A549 (cell line): ENCODE measurements at regions not wholly inside any gene's neighbourhood (a gene's known extent, or its start where the extent isn't known, plus 50 kb on each side); places are given as distances from the start of the nearest gene placed in this dataset.

Experiments used
- ATAC-seq, 2 experiments: fragments of 200-7000 bp in 1 of 2; fragments of >200 bp in 1 of 2; cut with Nextera tagmentation in 1 of 2; cut with Tn5 transposase in 1 of 2; 3 replicates each; pipeline versions ENCODE4 v1.8.0 to v1.9.1; 2018 to 2020; ENCODE audit warnings: mild to moderate bottlenecking in 1 of 2, moderate library complexity in 1 of 2
- CTCF ChIA-PET: fragments of 300-600 bp; sonication (Branson Sonifier 250); formaldehyde crosslinking; extraction: SDS; loops from one replicate; lab custom pipeline; 2021; ENCODE audit warnings: antibody characterized with exemption, inconsistent platforms; lab: Yijun Ruan, JAX
- POLR2A ChIA-PET: fragments of 350-600 bp; formaldehyde crosslinking; extraction: SDS; loops from one replicate; lab custom pipeline; 2021; ENCODE audit warnings: antibody characterized with exemption, inconsistent platforms; lab: Yijun Ruan, JAX
- DNase-seq, 2 experiments: peaks; one replicate each; pipeline versions ENCODE4 v3.0.0 to v3.0.0-alpha.2; 2011 to 2016; ENCODE audit warnings: low read depth in 1 of 2, low spot score in 1 of 2
- FAIRE-seq: peaks from 2 replicates; lab custom pipeline; 2011; peaks lifted over from hg19 to GRCh38; lab: Jason Lieb, UNC
- H3K27ac ChIP-seq, 2 experiments: fragments of >200 bp; sonication (Bioruptor Twin); formaldehyde crosslinking; 3 replicates each; pipeline ENCODE4 v1.5.1; 2016 to 2017
- H3K4me1 ChIP-seq: fragments of >200 bp; sonication (Bioruptor Twin); formaldehyde crosslinking; 3 replicates; pipeline ENCODE4 v1.6.1; 2016
- H3K4me2 ChIP-seq: fragments of >200 bp; sonication (Bioruptor Twin); formaldehyde crosslinking; 3 replicates; pipeline ENCODE4 v1.6.1; 2016
- H3K4me3 ChIP-seq: fragments of >200 bp; sonication (Bioruptor Twin); formaldehyde crosslinking; 3 replicates; pipeline ENCODE4 v1.5.1; 2016
- H3K9me3 ChIP-seq: fragments of >200 bp; sonication (Bioruptor Twin); formaldehyde crosslinking; 3 replicates; pipeline ENCODE4 v1.6.1; 2016
- BHLHE40 ChIP-seq: IDR thresholded peaks from 2 replicates; pipeline ENCODE4 v1.6.1; 2012; ENCODE audit warnings: low read depth, low read length, inconsistent platforms
- CBX2 ChIP-seq: fragments of 200-600 bp; sonication (generic); IDR thresholded peaks from 2 replicates; pipeline ENCODE4 v1.6.1; 2016; ENCODE audit warnings: low read depth, mild to moderate bottlenecking, borderline replicate concordance
- EHMT2 ChIP-seq: fragments of 200-600 bp; sonication (generic); IDR thresholded peaks from 2 replicates; pipeline ENCODE4 v1.6.1; 2016; ENCODE audit warnings: antibody characterized with exemption, low read depth, mild to moderate bottlenecking, moderate library complexity
- ESRRA ChIP-seq: fragments of 150-350 bp; IDR thresholded peaks from 2 replicates; pipeline ENCODE4 v1.6.1; 2014; ENCODE audit warnings: mild to moderate bottlenecking, low read length, borderline replicate concordance
- FOXS1 ChIP-seq: fragments of 250-450 bp; sonication (Bioruptor Pico); IDR thresholded peaks from 2 replicates; pipeline ENCODE4 v1.5.0; 2020; ENCODE audit warnings: mild to moderate bottlenecking, moderate library complexity
- HDAC2 ChIP-seq: fragments of 200-600 bp; sonication (generic); IDR thresholded peaks from 2 replicates; pipeline ENCODE4 v1.6.1; 2016
- HEYL ChIP-seq: fragments of 250-450 bp; sonication (Bioruptor Pico); IDR thresholded peaks from 2 replicates; pipeline ENCODE4 v1.8.0; 2021; ENCODE audit warnings: mild to moderate bottlenecking, moderate library complexity
- HOXB5 ChIP-seq: fragments of 250-450 bp; sonication (Bioruptor Pico); IDR thresholded peaks from 2 replicates; pipeline ENCODE4 v1.5.0; 2020; ENCODE audit warnings: mild to moderate bottlenecking, moderate library complexity
- JUN ChIP-seq, 2 experiments: fragments of >200 bp; sonication (Bioruptor Twin); formaldehyde crosslinking; IDR thresholded peaks; 2 replicates in 1 of 2; 3 replicates in 1 of 2; pipeline ENCODE4 v1.6.1; 2016 to 2017
- MAZ ChIP-seq: fragments of 150-350 bp; IDR thresholded peaks from 2 replicates; pipeline ENCODE4 v1.6.1; 2014; ENCODE audit warnings: antibody characterized with exemption, low read depth, low read length, borderline replicate concordance
- NFE2L2 ChIP-seq: fragments of 150-350 bp; conservative IDR thresholded peaks from 2 replicates; pipeline ENCODE4 v1.6.1; 2014; ENCODE audit warnings: low read length
- NR3C1 ChIP-seq: fragments of >200 bp; sonication (Bioruptor Twin); formaldehyde crosslinking; IDR thresholded peaks from 3 replicates; pipeline ENCODE4 v1.6.1; 2017
- RNF2 ChIP-seq: fragments of 200-600 bp; sonication (generic); IDR thresholded peaks from 2 replicates; pipeline ENCODE4 v1.6.1; 2016; ENCODE audit warnings: low read depth, mild to moderate bottlenecking, antibody characterized with exemption, moderate library complexity, borderline replicate concordance
- SREBF2 ChIP-seq: fragments of 450-650 bp; IDR thresholded peaks from 2 replicates; pipeline ENCODE4 v1.6.1; 2014; ENCODE audit warnings: mild to moderate bottlenecking, moderate library complexity
- TFCP2L1 ChIP-seq: fragments of 250-450 bp; sonication (Bioruptor Pico); IDR thresholded peaks from 2 replicates; pipeline ENCODE4 v1.5.0; 2021; ENCODE audit warnings: mild to moderate bottlenecking
- TP53 ChIP-seq: fragments of 250-450 bp; sonication (Bioruptor Pico); IDR thresholded peaks from 2 replicates; pipeline ENCODE4 v1.5.0; 2021; ENCODE audit warnings: mild to moderate bottlenecking, moderate library complexity
- ZFP36 ChIP-seq: fragments of 450-650 bp; IDR thresholded peaks from 2 replicates; pipeline ENCODE4 v1.6.1; 2014; ENCODE audit warnings: borderline replicate concordance; ENCODE audit not compliant: partially characterized antibody
- WGBS: methylation state at CpG from one replicate; pipeline ENCODE4 v1.1.6; 2017; ENCODE audit errors: missing lambda C conversion rate; 5-methylcytosine and 5-hydroxymethylcytosine counted together
- TF ChIP-seq, protein P1 (sequence below): fragments of >200 bp; sonication (Bioruptor Twin); formaldehyde crosslinking; IDR thresholded peaks from 3 replicates; pipeline ENCODE4 v1.5.1; 2016
- TF ChIP-seq, protein P2 (sequence below): IDR thresholded peaks from 2 replicates; pipeline ENCODE4 v1.6.1; 2012; ENCODE audit warnings: low read depth, borderline replicate concordance
- TF ChIP-seq, protein P3 (sequence below): fragments of 250-450 bp; sonication (Bioruptor Pico); IDR thresholded peaks from 2 replicates; pipeline ENCODE4 v1.5.0; 2021; ENCODE audit warnings: mild to moderate bottlenecking, moderate library complexity, borderline replicate concordance
- TF ChIP-seq, protein P4 (sequence below): IDR thresholded peaks from 2 replicates; pipeline ENCODE4 v1.6.1; 2012
- TF ChIP-seq, protein P5 (sequence below): fragments of >200 bp; sonication (Bioruptor Twin); formaldehyde crosslinking; IDR thresholded peaks from 2 replicates; pipeline ENCODE4 v1.6.1; 2016

DNA sequence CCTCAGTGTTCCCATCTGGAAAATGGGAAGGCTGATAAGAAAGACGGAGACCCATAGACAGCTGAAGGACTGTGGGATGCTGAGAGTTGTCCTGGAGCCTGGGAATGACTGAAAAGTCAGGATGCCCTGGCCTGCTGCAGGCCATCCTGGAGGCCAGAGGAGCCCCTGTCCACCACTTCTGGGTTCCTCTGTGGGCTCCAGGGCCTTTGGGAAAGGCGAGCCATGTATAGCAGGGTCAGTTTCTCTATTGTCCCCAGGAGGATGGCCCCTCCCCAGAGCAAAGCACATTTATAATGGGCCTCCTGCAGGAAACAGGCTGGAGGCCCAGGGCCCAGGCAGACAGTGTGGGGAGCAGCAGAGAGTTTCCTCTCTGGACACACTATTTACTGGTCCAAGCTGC, 471.4 kb upstream of the MGMT start:
- H3K4me2 ChIP-seq: no peak overlapping the region
- 0% methylated on average over 2 of the region's 2 CpGs for WGBS
- H3K4me3 ChIP-seq: no peak overlapping the region
- TF ChIP-seq ESRRA (no peak), HOXB5 (CRISPR knock-in tag) (no peak), RNF2 (no peak), HDAC2 (no peak), HEYL (no peak), MAZ (no peak), TFCP2L1 (no peak), FOXS1 (CRISPR knock-in tag) (no peak), NR3C1 (no peak), EHMT2 (no peak), BHLHE40 (no peak), NFE2L2 (no peak), ZFP36 (no peak)
- TF ChIP-seq, protein P1, sequence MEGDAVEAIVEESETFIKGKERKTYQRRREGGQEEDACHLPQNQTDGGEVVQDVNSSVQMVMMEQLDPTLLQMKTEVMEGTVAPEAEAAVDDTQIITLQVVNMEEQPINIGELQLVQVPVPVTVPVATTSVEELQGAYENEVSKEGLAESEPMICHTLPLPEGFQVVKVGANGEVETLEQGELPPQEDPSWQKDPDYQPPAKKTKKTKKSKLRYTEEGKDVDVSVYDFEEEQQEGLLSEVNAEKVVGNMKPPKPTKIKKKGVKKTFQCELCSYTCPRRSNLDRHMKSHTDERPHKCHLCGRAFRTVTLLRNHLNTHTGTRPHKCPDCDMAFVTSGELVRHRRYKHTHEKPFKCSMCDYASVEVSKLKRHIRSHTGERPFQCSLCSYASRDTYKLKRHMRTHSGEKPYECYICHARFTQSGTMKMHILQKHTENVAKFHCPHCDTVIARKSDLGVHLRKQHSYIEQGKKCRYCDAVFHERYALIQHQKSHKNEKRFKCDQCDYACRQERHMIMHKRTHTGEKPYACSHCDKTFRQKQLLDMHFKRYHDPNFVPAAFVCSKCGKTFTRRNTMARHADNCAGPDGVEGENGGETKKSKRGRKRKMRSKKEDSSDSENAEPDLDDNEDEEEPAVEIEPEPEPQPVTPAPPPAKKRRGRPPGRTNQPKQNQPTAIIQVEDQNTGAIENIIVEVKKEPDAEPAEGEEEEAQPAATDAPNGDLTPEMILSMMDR: no peak
- TF ChIP-seq, protein P2, sequence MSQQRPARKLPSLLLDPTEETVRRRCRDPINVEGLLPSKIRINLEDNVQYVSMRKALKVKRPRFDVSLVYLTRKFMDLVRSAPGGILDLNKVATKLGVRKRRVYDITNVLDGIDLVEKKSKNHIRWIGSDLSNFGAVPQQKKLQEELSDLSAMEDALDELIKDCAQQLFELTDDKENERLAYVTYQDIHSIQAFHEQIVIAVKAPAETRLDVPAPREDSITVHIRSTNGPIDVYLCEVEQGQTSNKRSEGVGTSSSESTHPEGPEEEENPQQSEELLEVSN: no peak
- TF ChIP-seq, protein P3, sequence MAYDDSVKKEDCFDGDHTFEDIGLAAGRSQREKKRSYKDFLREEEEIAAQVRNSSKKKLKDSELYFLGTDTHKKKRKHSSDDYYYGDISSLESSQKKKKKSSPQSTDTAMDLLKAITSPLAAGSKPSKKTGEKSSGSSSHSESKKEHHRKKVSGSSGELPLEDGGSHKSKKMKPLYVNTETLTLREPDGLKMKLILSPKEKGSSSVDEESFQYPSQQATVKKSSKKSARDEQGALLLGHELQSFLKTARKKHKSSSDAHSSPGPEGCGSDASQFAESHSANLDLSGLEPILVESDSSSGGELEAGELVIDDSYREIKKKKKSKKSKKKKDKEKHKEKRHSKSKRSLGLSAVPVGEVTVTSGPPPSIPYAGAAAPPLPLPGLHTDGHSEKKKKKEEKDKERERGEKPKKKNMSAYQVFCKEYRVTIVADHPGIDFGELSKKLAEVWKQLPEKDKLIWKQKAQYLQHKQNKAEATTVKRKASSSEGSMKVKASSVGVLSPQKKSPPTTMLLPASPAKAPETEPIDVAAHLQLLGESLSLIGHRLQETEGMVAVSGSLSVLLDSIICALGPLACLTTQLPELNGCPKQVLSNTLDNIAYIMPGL: no peak
- TF ChIP-seq, protein P4, sequence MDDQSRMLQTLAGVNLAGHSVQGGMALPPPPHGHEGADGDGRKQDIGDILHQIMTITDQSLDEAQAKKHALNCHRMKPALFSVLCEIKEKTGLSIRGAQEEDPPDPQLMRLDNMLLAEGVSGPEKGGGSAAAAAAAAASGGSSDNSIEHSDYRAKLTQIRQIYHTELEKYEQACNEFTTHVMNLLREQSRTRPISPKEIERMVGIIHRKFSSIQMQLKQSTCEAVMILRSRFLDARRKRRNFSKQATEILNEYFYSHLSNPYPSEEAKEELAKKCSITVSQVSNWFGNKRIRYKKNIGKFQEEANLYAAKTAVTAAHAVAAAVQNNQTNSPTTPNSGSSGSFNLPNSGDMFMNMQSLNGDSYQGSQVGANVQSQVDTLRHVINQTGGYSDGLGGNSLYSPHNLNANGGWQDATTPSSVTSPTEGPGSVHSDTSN: no peak
- TF ChIP-seq, all 56 proteins: peak for 0
- FAIRE-seq (no peak), DNase-seq (no peak), ATAC-seq (no peak)
- Histone ChIP-seq H3K27ac (no peak overlapping the region), H3K9me3 (no peaks in the 10 kb centered on the region), H3K4me1 (no peaks in the 10 kb centered on the region)
- CTCF ChIA-PET: no interaction called here
- POLR2A ChIA-PET: no interaction called here

DNA sequence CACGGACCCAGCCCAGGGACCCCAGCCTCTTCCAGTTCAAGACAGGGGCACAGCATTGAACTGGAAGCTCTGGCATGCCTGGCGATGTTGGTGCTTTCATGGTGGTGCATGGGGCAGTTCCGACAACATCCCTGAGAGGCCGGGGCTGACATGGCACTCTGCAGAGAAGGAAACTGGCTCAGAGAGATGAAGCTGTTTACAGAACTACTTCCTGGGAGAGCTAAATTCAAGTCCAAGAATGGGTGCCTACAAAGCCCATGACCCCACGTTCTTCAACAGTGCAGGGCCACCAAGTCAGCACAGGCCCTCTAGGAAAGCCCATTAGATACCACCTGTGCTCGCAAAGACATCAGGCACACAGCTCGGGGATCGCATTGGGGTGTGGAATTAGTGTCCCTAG, 470.9 kb upstream of the MGMT start:
- ChIA-PET CTCF (no interaction called here), POLR2A (no interaction called here)
- Histone ChIP-seq H3K4me3 (no peak overlapping the region), H3K4me2 (no peak overlapping the region), H3K27ac (no peak overlapping the region), H3K4me1 (no peaks in the 10 kb centered on the region), H3K9me3 (no peaks in the 10 kb centered on the region)
- WGBS: 2% methylated on average over 8 of the region's 8 CpGs
- FAIRE-seq: no peak
- DNase-seq: no peak
- no peak for ATAC-seq
- TF ChIP-seq, protein P5, sequence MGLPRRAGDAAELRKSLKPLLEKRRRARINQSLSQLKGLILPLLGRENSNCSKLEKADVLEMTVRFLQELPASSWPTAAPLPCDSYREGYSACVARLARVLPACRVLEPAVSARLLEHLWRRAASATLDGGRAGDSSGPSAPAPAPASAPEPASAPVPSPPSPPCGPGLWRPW: no peak
- TF ChIP-seq CBX2 (no peak), SREBF2 (no peak), BHLHE40 (no peak), NR3C1 (no peak), EHMT2 (no peak), JUN (IDR thresholded peaks at IDR 0.05) (no peak), TP53 (CRISPR knock-in tag) (no peak)
